Upper lobe of left lung (tissue), 4 donors: ENCODE measurements at regions not wholly inside any gene's neighbourhood (a gene's known extent, or its start where the extent isn't known, plus 50 kb on each side); places are given as distances from the start of the nearest gene placed in this dataset.

ENCODE experiments used
- CTCF ChIP-seq, 6 experiments: fragments of 450-650 bp in 4 of 6; fragments of 200-600 bp in 2 of 6; sonication (generic) in 2 of 6; IDR thresholded peaks; one replicate each; pipeline ENCODE4 v1.5.1; 2016 to 2019; ENCODE audit warnings: antibody characterized with exemption in 6 of 6
- POLR2A ChIP-seq, 4 donors: fragments of 450-650 bp; IDR thresholded peaks; one replicate each; pipeline ENCODE4 v1.5.1; 2016 to 2017; ENCODE audit warnings: antibody characterized with exemption in 4 of 4, mild to moderate bottlenecking in 2 of 4
- POLR2AphosphoS5 ChIP-seq, 2 donors: sonication (generic); formaldehyde crosslinking; IDR thresholded peaks; one replicate each; pipeline ENCODE4 v1.5.1; 2017; ENCODE audit warnings: antibody characterized with exemption in 2 of 2

GRCh38 chr18:28740575-28740974 lies 563.6 kb upstream of the CDH2 start:
- TF ChIP-seq CTCF (IDR thresholded peaks at IDR 0.05) (no peak), POLR2A (IDR thresholded peaks at IDR 0.05) (no peak), POLR2AphosphoS5 (IDR thresholded peaks at IDR 0.05) (no peak)
